T-cell (primary cell): ENCODE measurements at regions not wholly inside any gene's neighbourhood (a gene's known extent, or its start where the extent isn't known, plus 50 kb on each side); places are given as distances from the start of the nearest gene placed in this dataset.

Experiments
- ATAC-seq, 4 experiments: fragments of 200-7000 bp in 3 of 4; fragments of 150-1000 bp in 1 of 4; cut with Tn5 transposase; replicated peaks in 1 of 4; 1 replicate in 3 of 4; 2 replicates in 1 of 4; pipeline ENCODE4 v1.10.0; 2021; ENCODE audit warnings: moderate library complexity in 3 of 4, mild to moderate bottlenecking in 2 of 4, moderate number of reproducible peaks in 1 of 4
- CTCF ChIA-PET, 2 donors: fragments of 300-600 bp; sonication (Branson Sonifier 250); formaldehyde crosslinking; loops; one replicate each; lab custom pipeline; 2022; ENCODE audit warnings: antibody characterized with exemption in 2 of 2; lab: Charles Lee
- POLR2A ChIA-PET, 2 donors: fragments of 300-600 bp; sonication (Branson Sonifier 250); formaldehyde crosslinking; loops; one replicate each; lab custom pipeline; 2022; ENCODE audit warnings: antibody characterized with exemption in 2 of 2; lab: Charles Lee
- DNase-seq, 35 experiments: peaks; one replicate each; pipeline versions ENCODE4 v3.0.0 to v3.0.0-alpha.2; 2013 to 2023
- H3K27ac ChIP-seq: one replicate; pipeline ENCODE4 v1.5.1; 2013; ENCODE audit warnings: low read length
- H3K27me3 ChIP-seq, 2 experiments: replicated peaks in 1 of 2; 1 replicate in 1 of 2; 2 replicates in 1 of 2; pipeline versions ENCODE4 v1.6.1 to v1.7.0; 2013; ENCODE audit warnings: low read length in 1 of 2, mixed read lengths in 1 of 2; ENCODE audit not compliant: control insufficient read depth in 2 of 2, insufficient read depth in 2 of 2; ENCODE audit errors: extremely low read depth in 1 of 2
- H3K36me3 ChIP-seq, 2 donors: 1 replicate in 1 of 2; 2 replicates in 1 of 2; pipeline versions ENCODE4 v1.6.1 to v1.7.0; 2013; ENCODE audit warnings: low read length in 1 of 2; ENCODE audit not compliant: control insufficient read depth in 2 of 2, insufficient read depth in 1 of 2; ENCODE audit errors: extremely low read depth in 1 of 2
- H3K4me1 ChIP-seq, 2 experiments: 1 replicate in 1 of 2; 2 replicates in 1 of 2; pipeline versions ENCODE4 v1.6.1 to v1.7.0; 2013; ENCODE audit warnings: low read length in 2 of 2, mixed read lengths in 1 of 2; ENCODE audit not compliant: insufficient read depth in 2 of 2, control insufficient read depth in 1 of 2; ENCODE audit errors: extremely low read depth in 1 of 2
- H3K4me3 ChIP-seq, 2 donors: 1 replicate in 1 of 2; 2 replicates in 1 of 2; pipeline versions ENCODE4 v1.5.1 to v1.7.0; 2013; ENCODE audit warnings: mild to moderate bottlenecking in 2 of 2, low read length in 1 of 2, moderate library complexity in 1 of 2; ENCODE audit not compliant: control insufficient read depth in 1 of 2; ENCODE audit errors: extremely low read depth in 1 of 2
- H3K9me3 ChIP-seq: 2 replicates; pipeline ENCODE4 v1.7.0; 2013
- H3K27ac Mint-ChIP-seq, 2 donors: one replicate each; pipeline ENCODE4 v1.8.0; 2020 to 2021; ENCODE audit warnings: mild to moderate bottlenecking in 2 of 2, mixed read lengths in 2 of 2
- H3K27me3 Mint-ChIP-seq, 2 donors: one replicate each; pipeline ENCODE4 v1.8.0; 2021 to 2022; ENCODE audit warnings: mixed read lengths in 2 of 2
- H3K36me3 Mint-ChIP-seq: one replicate; pipeline ENCODE4 v1.8.0; 2021; ENCODE audit warnings: mixed read lengths
- H3K4me1 Mint-ChIP-seq, 3 donors: one replicate each; pipeline ENCODE4 v1.8.0; 2020 to 2022; ENCODE audit warnings: mixed read lengths in 3 of 3, mild to moderate bottlenecking in 1 of 3
- H3K4me3 Mint-ChIP-seq, 3 donors: one replicate each; pipeline ENCODE4 v1.8.0; 2020 to 2022; ENCODE audit warnings: mild to moderate bottlenecking in 3 of 3, mixed read lengths in 3 of 3, moderate library complexity in 3 of 3
- H3K9me3 Mint-ChIP-seq, 3 donors: one replicate each; pipeline ENCODE4 v1.8.0; 2020 to 2022; ENCODE audit warnings: mixed read lengths in 3 of 3
- WGBS: methylation state at CpG from one replicate; pipeline ENCODE4 v1.1.5; 2013; ENCODE audit warnings: missing lambda C conversion rate; ENCODE audit not compliant: insufficient coverage; 5-methylcytosine and 5-hydroxymethylcytosine counted together

- ATAC-seq (no peak), DNase-seq (no peak)
- H3K4me3 ChIP-seq: no peak overlapping the region
- no peaks in the 10 kb centered on the region for H3K27me3 ChIP-seq
- no peak overlapping the region for H3K27ac ChIP-seq
- ChIA-PET CTCF (interaction anchor here in 1 of 2 donors (0.9 kb wide), 1 partner anchor 25 kb away, joined by 6 read pairs; no protein-coding TSS in a partner anchor), POLR2A (no interaction called here)
- H3K9me3 Mint-ChIP-seq: peaks cover 0 to 7% (median 6%) of the 10 kb centered on the region in 3 donors
- no peak overlapping the region for H3K4me3 Mint-ChIP-seq
- H3K9me3 ChIP-seq: no peaks in the 10 kb centered on the region
- peaks cover 53 to 63% (median 56%) of the 10 kb centered on the region in 3 donors for H3K4me1 Mint-ChIP-seq
- H3K36me3 Mint-ChIP-seq: peaks cover 23% of the 10 kb centered on the region
- no peaks in the 10 kb centered on the region for H3K36me3 ChIP-seq
- H3K4me1 ChIP-seq: no peaks in the 10 kb centered on the region
- H3K27me3 Mint-ChIP-seq: no peaks in the 10 kb centered on the region
- no peak overlapping the region for H3K27ac Mint-ChIP-seq
These were observed 341.0 kb upstream of the POU5F2 start for GRCh38 chr5:94082405-94082804.

- no peak overlapping the region for H3K4me3 ChIP-seq
- H3K9me3 Mint-ChIP-seq: peaks cover 0 to 7% (median 6%) of the 10 kb centered on the region in 3 donors
- no peak overlapping the region for H3K27ac Mint-ChIP-seq
- ATAC-seq (no peak), DNase-seq (no peak)
- no peaks in the 10 kb centered on the region for H3K27me3 Mint-ChIP-seq
- H3K4me1 ChIP-seq: no peaks in the 10 kb centered on the region
- WGBS: no CpG with 5 or more reads among the region's 1 CpG
- no peak overlapping the region for H3K4me3 Mint-ChIP-seq
- ChIA-PET POLR2A (no interaction called here), CTCF (no interaction called here)
- no peak overlapping the region for H3K27ac ChIP-seq
- H3K36me3 Mint-ChIP-seq: peaks cover 26% of the 10 kb centered on the region
- H3K27me3 ChIP-seq: no peaks in the 10 kb centered on the region
- no peaks in the 10 kb centered on the region for H3K36me3 ChIP-seq
- no peaks in the 10 kb centered on the region for H3K9me3 ChIP-seq
- H3K4me1 Mint-ChIP-seq: peaks cover 59 to 68% (median 60%) of the 10 kb centered on the region in 3 donors
These were observed 339.7 kb upstream of the POU5F2 start for GRCh38 chr5:94081088-94081487.

DNA sequence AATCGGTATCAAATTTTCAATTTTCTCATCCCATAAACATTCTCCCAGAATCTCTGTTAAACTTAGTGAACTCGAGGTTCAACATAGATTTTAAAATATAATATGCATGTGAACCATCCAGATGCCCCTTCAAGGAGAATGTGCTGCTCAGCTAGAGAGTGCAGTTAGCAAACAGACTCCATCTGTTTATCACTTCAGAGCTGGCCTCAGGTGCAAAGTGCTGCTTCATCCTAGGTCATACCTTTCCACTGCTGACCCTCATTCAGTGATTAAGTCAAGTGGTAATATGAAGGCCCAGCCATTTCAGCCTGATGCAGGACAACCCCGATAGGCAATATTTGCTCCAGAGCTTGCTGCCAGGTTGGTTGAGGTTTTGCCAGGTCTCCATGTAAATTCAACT lies 339.0 kb upstream of the POU5F2 start:
- Mint-ChIP-seq H3K27ac (no peak overlapping the region), H3K36me3 (peaks cover 24% of the 10 kb centered on the region), H3K9me3 (peaks cover 0 to 2% (median 1%) of the 10 kb centered on the region in 3 donors), H3K4me1 (peaks cover 59 to 68% (median 61%) of the 10 kb centered on the region in 3 donors), H3K27me3 (no peaks in the 10 kb centered on the region), H3K4me3 (no peak overlapping the region)
- H3K27me3 ChIP-seq: no peaks in the 10 kb centered on the region
- no peaks in the 10 kb centered on the region for H3K36me3 ChIP-seq
- no peak for ATAC-seq
- no peaks in the 10 kb centered on the region for H3K9me3 ChIP-seq
- no peak for DNase-seq
- 90% methylated on average over 2 of the region's 3 CpGs for WGBS
- ChIA-PET POLR2A (no interaction called here), CTCF (no interaction called here)
- H3K4me3 ChIP-seq: no peak overlapping the region
- H3K27ac ChIP-seq: no peak overlapping the region
- no peaks in the 10 kb centered on the region for H3K4me1 ChIP-seq

- H3K4me3 Mint-ChIP-seq: no peak overlapping the region
- H3K27me3 Mint-ChIP-seq: no peaks in the 10 kb centered on the region
- peaks cover 66% of the 10 kb centered on the region for H3K36me3 Mint-ChIP-seq
- H3K9me3 Mint-ChIP-seq: peaks cover 4 to 11% (median 6%) of the 10 kb centered on the region in 3 donors
- 100% methylated on average over 1 of the region's 3 CpGs for WGBS
- peaks cover 2% of the 10 kb centered on the region for H3K9me3 ChIP-seq
- peaks cover 45 to 52% (median 46%) of the 10 kb centered on the region in 3 donors for H3K4me1 Mint-ChIP-seq
- no peak overlapping the region for H3K27ac Mint-ChIP-seq
- DNase-seq (no peak), ATAC-seq (no peak)
- H3K36me3 ChIP-seq: no peaks in the 10 kb centered on the region
- H3K4me1 ChIP-seq: no peaks in the 10 kb centered on the region
- H3K4me3 ChIP-seq: no peak overlapping the region
- ChIA-PET CTCF (no interaction called here), POLR2A (no interaction called here)
- H3K27ac ChIP-seq: no peak overlapping the region
- no peaks in the 10 kb centered on the region for H3K27me3 ChIP-seq
These were observed 330.7 kb upstream of the POU5F2 start for GRCh38 chr5:94072116-94072515.

DNA sequence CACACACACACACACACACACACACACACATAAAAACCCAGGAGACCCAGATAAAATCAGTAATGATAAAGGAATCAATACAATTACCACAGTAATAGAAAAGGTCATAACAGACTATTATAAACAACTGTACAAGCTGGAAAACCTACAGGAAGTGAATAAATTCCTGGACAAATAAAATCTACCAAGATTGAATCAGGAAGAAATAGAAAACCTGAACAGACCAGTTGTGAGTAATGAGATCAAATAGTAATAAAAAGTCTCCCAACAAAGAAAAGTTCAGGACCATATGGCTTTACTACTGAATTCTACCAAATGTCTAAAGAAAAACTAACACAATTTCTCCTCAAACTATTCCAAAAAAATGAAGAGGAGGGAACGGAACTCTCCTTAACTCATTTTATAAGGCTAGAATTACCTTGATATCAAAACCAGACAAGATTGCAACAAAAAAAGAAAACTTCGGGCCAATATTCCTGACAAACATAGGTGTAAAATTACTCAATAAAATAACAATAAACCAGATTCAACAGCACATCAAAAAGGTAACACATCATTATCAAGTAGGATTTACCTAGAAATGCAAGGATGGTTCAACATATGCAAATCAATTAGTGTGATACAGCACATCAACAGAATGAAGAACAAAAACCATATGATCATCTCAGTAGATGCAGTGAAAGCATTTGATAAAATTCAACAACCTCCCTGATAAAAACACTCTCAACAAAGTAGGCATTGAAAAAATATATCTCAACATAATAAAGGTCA lies 325.2 kb upstream of the POU5F2 start:
- Mint-ChIP-seq H3K4me1 (peaks cover 38 to 47% (median 43%) of the 10 kb centered on the region in 3 donors), H3K27ac (no peak overlapping the region), H3K36me3 (peaks cover 80% of the 10 kb centered on the region), H3K9me3 (peaks cover 34 to 52% (median 36%) of the 10 kb centered on the region in 3 donors), H3K27me3 (no peaks in the 10 kb centered on the region), H3K4me3 (no peak overlapping the region)
- WGBS: 100% methylated on average over 1 of the region's 2 CpGs
- Histone ChIP-seq H3K27ac (no peak overlapping the region), H3K4me1 (peaks cover 0 to 11% of the 10 kb centered on the region in 2 experiments), H3K27me3 (no peaks in the 10 kb centered on the region), H3K4me3 (no peak overlapping the region), H3K36me3 (peaks cover 0 to 3% of the 10 kb centered on the region in 2 donors), H3K9me3 (no peaks in the 10 kb centered on the region)
- ChIA-PET POLR2A (no interaction called here), CTCF (no interaction called here)
- DNase-seq (no peak), ATAC-seq (no peak)

GRCh38 chr5:94064025-94064424 lies 322.6 kb upstream of the POU5F2 start:
- ATAC-seq (no peak), DNase-seq (no peak)
- ChIA-PET POLR2A (interaction anchor here in 1 of 2 donors (0.5 kb wide), 1 partner anchor 1659 kb away, joined by 3 read pairs; no protein-coding TSS in a partner anchor), CTCF (no interaction called here)
- peaks cover 0 to 3% of the 10 kb centered on the region in 2 donors for H3K36me3 ChIP-seq
- H3K27me3 ChIP-seq: no peaks in the 10 kb centered on the region
- no peaks in the 10 kb centered on the region for H3K9me3 ChIP-seq
- H3K4me1 Mint-ChIP-seq: peaks cover 31 to 48% (median 41%) of the 10 kb centered on the region in 3 donors
- H3K4me1 ChIP-seq: peaks cover 0 to 11% of the 10 kb centered on the region in 2 experiments
- no peaks in the 10 kb centered on the region for H3K27me3 Mint-ChIP-seq
- no peak overlapping the region for H3K4me3 Mint-ChIP-seq
- H3K9me3 Mint-ChIP-seq: peaks cover 34 to 55% (median 36%) of the 10 kb centered on the region in 3 donors
- H3K27ac ChIP-seq: no peak overlapping the region
- H3K36me3 Mint-ChIP-seq: peaks cover 69% of the 10 kb centered on the region
- H3K4me3 ChIP-seq: no peak overlapping the region
- H3K27ac Mint-ChIP-seq: no peak overlapping the region
